Jurkat, Clone E6-1 (cell line): ENCODE measurements at regions not wholly inside any gene's neighbourhood (a gene's known extent, or its start where the extent isn't known, plus 50 kb on each side); places are given as distances from the start of the nearest gene placed in this dataset.
A peak's percentile ranks its signal among the peaks of the same experiment; 100 is the strongest.
"Not testable (repeated sequence)": the region's sequence is repeated elsewhere in the genome, so short reads cannot be mapped to it uniquely, and the experiment has no call there.

ENCODE experiments used
- DNase-seq: peaks from one replicate; pipeline ENCODE4 v3.0.0-alpha.2; 2011; ENCODE audit warnings: low read depth, low spot score
- H3K4me3 ChIP-seq: 2 replicates; pipeline ENCODE4 v1.5.1; 2011; ENCODE audit warnings: mild to moderate bottlenecking, low read length, control low read depth, moderate library complexity

GRCh38 chr1:242828828-242829227 is 304.3 kb upstream of the PLD5 start:
- H3K4me3 ChIP-seq, result no peak overlapping the region
- no peak for DNase-seq

DNA sequence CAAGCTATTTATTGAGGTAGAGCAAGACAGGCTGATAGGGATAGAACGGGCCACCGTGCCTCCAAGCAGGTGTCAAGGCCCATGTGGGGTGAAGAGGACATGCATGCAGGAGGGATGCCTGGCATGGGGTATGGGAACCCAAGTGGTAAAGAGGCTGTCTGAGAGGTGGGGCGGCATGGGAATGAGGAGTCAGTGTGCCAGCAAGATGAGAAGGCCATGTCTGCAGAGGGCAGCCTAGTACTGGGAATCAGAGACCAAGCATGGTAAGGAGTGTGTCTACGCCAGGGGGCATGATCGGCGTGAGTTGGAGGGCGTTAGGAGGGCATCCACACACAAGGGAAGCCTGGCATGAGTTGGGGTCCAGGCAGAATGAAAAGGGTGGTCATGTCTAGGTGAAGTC is 303.7 kb upstream of the PLD5 start:
- peak; percentile 0 for DNase-seq
- no peak overlapping the region for H3K4me3 ChIP-seq

DNA sequence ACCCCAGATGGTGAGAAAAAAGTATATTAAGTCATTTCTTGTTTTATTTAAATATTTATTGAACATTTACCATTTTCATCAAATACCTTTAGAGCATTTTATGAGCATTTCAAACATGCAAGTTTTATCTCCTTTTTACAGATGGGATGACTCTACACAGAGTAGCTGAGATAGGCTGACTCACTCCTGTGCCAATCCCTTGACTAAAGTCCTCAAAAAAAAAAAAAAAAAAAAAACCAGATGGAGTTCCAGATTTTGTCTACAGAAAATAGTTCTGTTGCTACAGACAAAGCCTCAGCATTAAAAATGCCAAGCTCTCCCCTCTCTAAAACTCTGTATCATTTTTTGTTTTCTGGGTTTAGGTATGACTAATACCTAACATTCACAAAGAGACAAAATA is 303.0 kb upstream of the PLD5 start:
- H3K4me3 ChIP-seq, result no peak overlapping the region
- DNase-seq, result no peak

GRCh38 chr1:242826701-242827336 is 302.3 kb upstream of the PLD5 start:
- no peak overlapping the region for H3K4me3 ChIP-seq
- DNase-seq, result no peak

- no peak for DNase-seq
- no peak overlapping the region for H3K4me3 ChIP-seq
These were observed 299.9 kb upstream of the PLD5 start for GRCh38 chr1:242824435-242824834.

DNA sequence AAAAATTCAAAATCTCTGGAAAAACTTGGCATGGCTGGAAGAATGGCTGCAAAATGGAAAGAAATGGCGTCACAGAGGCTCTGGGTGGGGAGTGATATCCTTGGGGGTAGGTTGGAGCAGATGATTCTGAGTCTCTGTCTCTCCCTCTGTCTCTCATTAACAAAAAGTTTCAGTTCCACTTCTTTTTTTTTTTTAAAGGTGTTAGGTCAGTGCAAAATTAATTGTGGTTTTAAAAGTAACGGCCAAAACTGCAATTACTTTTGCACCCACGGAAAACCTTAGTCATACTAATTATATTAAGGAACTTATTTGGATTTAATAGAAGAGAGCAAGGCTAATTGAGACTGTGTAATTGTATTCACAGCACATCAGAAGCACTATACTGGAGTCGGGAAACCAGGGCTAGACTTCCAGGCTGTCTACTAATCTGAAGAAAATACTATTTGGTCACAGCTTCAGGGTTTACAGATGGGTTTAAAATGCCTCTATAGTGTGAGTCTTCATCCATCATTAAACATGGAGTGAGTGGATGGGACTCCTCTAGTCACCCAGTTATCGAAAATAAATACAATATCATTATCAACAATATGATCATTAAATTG is 289.1 kb upstream of the PLD5 start:
- DNase-seq, result no peak
- no peak overlapping the region for H3K4me3 ChIP-seq

GRCh38 chr1:242811092-242811840 is 286.8 kb upstream of the PLD5 start:
- no peak overlapping the region for H3K4me3 ChIP-seq
- no peak for DNase-seq

- H3K4me3 ChIP-seq, result no peak overlapping the region
- DNase-seq, result no peak
These were observed 281.8 kb upstream of the PLD5 start for GRCh38 chr1:242806324-242806723.

DNA sequence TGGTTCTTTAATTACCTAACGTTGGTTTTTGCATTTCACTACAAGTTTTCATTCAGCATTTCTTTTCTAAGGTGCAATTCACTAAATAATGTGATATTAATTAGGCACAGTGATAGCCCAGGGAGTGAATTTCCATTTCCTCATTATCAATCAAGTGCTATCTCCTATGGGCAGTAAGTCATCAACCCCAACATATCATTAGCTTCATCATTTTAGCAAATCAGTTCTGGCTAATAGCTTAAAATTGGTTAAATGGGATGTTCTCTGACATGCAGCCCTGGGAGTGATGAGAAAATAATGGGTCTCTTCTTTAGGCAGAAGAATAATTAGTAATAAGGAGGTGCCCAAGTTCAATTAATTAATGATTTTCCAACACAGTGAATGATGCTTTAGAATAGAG is 280.9 kb upstream of the PLD5 start:
- not testable (repeated sequence) for H3K4me3 ChIP-seq, DNase-seq

DNA sequence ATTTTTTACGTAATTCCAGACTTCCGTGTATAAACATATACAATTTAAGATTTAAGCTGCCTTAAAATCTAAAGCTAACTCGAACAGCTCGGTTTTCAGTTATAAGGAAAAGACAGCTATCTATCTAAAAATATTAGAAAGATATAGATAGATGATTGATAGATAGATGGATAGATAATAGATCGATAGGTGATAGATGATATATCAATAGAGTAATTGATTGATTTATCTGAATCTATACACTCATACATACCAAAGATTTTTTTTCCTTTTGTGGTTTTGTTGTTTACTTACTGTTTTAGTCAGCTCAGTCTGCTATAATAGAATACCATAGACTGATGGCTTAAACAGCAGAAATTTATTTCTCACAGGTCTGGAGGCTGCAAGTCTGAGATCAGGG is 278.5 kb upstream of the PLD5 start:
- no peak overlapping the region for H3K4me3 ChIP-seq
- DNase-seq, result no peak

- H3K4me3 ChIP-seq, result no peak overlapping the region
- DNase-seq, result no peak
These were observed 276.0 kb upstream of the PLD5 start for GRCh38 chr1:242800521-242800920.

GRCh38 chr1:242797856-242798255 is 273.4 kb upstream of the PLD5 start:
- DNase-seq, result no peak
- no peak overlapping the region for H3K4me3 ChIP-seq

DNA sequence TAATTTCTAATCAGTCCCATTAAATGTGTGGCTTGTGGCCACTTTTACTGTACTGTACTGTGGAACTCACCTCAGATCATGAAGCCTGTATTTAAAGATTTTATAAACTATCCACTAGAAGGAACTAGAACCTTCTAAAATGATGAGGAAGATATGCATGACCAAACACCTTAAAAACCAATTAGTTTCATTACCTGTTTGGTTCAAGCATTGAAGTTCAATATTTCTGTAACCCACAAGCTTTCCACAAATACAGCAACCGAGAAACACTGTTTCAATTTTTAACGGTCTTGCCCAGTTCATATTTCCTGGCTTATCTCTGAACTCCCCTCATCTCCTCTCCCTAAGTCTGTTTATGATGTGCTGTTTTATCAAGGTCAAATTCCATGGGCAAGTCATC is 264.3 kb upstream of the PLD5 start:
- DNase-seq, result no peak
- no peak overlapping the region for H3K4me3 ChIP-seq

- no peak overlapping the region for H3K4me3 ChIP-seq
- DNase-seq, result no peak
These were observed 263.5 kb upstream of the PLD5 start for GRCh38 chr1:242787968-242788367.

DNA sequence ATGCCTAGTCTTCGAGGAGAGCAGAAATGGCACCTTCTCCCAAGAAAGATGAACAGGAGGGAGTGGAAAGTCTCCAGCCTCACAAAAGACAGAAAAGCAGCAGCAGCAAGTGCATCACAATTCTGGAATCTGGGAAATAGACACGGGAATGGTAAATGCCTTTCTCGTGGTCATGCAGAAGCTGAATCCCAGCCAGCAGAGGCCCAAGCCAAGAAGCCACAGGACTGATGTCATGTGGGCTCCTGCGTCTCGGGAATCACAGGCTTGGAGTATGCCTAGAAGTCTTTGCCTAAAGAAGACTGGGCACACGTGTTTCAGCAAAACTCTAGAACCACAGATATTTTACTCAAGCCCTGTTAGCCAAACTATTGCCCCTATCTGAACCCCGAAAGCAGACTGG is 260.3 kb upstream of the PLD5 start:
- H3K4me3 ChIP-seq, result no peak overlapping the region
- DNase-seq, result no peak

GRCh38 chr1:242784084-242784483 is 259.6 kb upstream of the PLD5 start:
- H3K4me3 ChIP-seq, result no peak overlapping the region
- peak; percentile 1 for DNase-seq

DNA sequence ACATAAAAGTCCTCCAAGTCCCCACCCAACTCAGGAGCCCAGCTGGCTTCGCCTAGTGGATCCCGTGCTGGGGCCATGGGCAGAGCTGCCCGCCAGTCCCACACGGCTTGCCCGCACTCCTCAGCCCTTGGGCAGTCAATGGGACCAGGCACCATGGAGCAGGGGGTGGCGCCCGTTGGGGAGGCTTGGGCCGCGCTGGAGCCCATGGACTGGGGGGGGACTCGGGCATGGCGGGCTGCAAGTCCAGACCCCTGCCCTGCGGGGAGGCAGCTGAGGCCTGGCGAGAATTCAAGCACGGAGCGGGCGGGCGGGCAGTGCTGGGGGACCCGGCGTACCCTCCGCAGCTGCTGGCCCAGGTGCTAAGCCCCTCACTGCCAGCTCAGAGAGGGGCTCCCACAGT is 249.8 kb upstream of the PLD5 start:
- no peak overlapping the region for H3K4me3 ChIP-seq
- DNase-seq, result no peak

- no peak for DNase-seq
- no peak overlapping the region for H3K4me3 ChIP-seq
These were observed 245.9 kb upstream of the PLD5 start for GRCh38 chr1:242770366-242770765.

GRCh38 chr1:242764161-242764560 is 239.7 kb upstream of the PLD5 start:
- no peak for DNase-seq

DNA sequence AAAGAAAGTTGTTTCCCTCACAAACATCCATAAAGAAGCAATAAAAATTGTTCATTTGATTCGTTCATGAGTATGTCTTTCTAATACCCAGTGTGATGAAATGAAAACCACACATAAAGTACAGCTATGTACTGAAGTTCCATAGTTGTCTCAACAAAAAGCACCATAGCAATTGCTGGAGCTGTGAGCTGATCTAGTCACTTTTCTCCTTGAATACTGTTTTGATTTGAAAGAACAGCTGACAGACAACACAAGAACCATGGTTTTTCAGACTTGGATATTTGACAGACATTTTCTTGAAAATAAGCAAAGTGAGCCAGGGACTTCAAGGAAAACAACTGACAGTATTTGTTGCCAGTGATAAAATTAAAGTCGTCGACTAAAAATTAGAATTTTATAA is 237.1 kb upstream of the PLD5 start:
- no peak for DNase-seq
- no peak overlapping the region for H3K4me3 ChIP-seq

More at GRCh38 chr1:242764161-242764560, 239.7 kb upstream of the PLD5 start:
- H3K4me3 ChIP-seq, result no peak overlapping the region

- DNase-seq, result no peak
- no peak overlapping the region for H3K4me3 ChIP-seq
These were observed 230.4 kb upstream of the PLD5 start for GRCh38 chr1:242754926-242755325.
